Esophagus squamous epithelium (tissue), 4 donors: ENCODE measurements at regions not wholly inside any gene's neighbourhood (a gene's known extent, or its start where the extent isn't known, plus 50 kb on each side); places are given as distances from the start of the nearest gene placed in this dataset.

Experiments used
- POLR2A ChIP-seq, 4 donors: fragments of 450-650 bp; IDR thresholded peaks; one replicate each; pipeline ENCODE4 v1.6.1; 2017; ENCODE audit warnings: antibody characterized with exemption in 4 of 4, mild to moderate bottlenecking in 4 of 4, moderate library complexity in 3 of 4
- TF ChIP-seq, protein P1 (sequence below), 6 experiments: fragments of 450-650 bp in 4 of 6; fragments of 200-600 bp in 2 of 6; sonication (generic) in 2 of 6; IDR thresholded peaks; one replicate each; pipeline ENCODE4 v1.5.1; 2016 to 2019; ENCODE audit warnings: antibody characterized with exemption in 6 of 6, mild to moderate bottlenecking in 4 of 6, moderate library complexity in 4 of 6

DNA sequence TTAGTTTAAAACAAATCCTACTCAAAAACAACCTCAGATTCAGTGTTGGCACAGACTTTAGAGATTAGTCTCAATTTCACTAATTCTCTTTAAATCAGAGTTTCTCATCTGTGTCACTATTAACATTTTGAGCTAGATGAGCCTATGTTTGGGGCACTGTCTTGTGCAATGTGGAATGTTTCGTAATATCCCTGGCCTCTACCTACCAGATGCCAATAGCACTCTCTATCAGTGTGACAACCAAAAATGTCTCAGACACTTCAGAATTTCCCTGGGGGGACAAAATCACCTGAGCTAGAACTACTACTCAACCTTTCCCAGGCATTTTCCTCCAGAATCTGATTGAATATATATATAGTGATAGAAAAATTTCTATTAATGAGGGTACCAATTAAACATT lies 465.2 kb upstream of the RGMB start:
- TF ChIP-seq, protein P1, sequence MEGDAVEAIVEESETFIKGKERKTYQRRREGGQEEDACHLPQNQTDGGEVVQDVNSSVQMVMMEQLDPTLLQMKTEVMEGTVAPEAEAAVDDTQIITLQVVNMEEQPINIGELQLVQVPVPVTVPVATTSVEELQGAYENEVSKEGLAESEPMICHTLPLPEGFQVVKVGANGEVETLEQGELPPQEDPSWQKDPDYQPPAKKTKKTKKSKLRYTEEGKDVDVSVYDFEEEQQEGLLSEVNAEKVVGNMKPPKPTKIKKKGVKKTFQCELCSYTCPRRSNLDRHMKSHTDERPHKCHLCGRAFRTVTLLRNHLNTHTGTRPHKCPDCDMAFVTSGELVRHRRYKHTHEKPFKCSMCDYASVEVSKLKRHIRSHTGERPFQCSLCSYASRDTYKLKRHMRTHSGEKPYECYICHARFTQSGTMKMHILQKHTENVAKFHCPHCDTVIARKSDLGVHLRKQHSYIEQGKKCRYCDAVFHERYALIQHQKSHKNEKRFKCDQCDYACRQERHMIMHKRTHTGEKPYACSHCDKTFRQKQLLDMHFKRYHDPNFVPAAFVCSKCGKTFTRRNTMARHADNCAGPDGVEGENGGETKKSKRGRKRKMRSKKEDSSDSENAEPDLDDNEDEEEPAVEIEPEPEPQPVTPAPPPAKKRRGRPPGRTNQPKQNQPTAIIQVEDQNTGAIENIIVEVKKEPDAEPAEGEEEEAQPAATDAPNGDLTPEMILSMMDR (IDR thresholded peaks at IDR 0.05) = no peak
- no peak for TF ChIP-seq POLR2A (IDR thresholded peaks at IDR 0.05)
